Trophoblast cell (in vitro differentiated cells and primary cell): ENCODE measurements at regions not wholly inside any gene's neighbourhood (a gene's known extent, or its start where the extent isn't known, plus 50 kb on each side); places are given as distances from the start of the nearest gene placed in this dataset.

Source experiments
- DNase-seq, 2 donors: peaks; one replicate each; pipeline ENCODE4 v3.0.0-alpha.2; 2016
- H2AFZ ChIP-seq: 2 replicates; pipeline ENCODE4 v1.6.1; 2013; ENCODE audit warnings: low read length, moderate library complexity, mild to moderate bottlenecking; ENCODE audit not compliant: insufficient read depth, poor library complexity
- H2AK5ac ChIP-seq: 2 replicates; pipeline ENCODE4 v1.6.1; 2013; ENCODE audit warnings: mild to moderate bottlenecking, low read length
- H2BK120ac ChIP-seq: 2 replicates; pipeline ENCODE4 v1.6.1; 2013; ENCODE audit warnings: low read length, mild to moderate bottlenecking, moderate library complexity; ENCODE audit not compliant: insufficient read depth, poor library complexity
- H2BK12ac ChIP-seq: 2 replicates; pipeline ENCODE4 v1.6.1; 2013; ENCODE audit warnings: mild to moderate bottlenecking, low read length, moderate library complexity
- H2BK5ac ChIP-seq: 2 replicates; pipeline ENCODE4 v1.6.1; 2013; ENCODE audit warnings: low read length, low read depth, moderate library complexity, mild to moderate bottlenecking; ENCODE audit not compliant: poor library complexity
- H3K14ac ChIP-seq: 2 replicates; pipeline ENCODE4 v1.6.1; 2013; ENCODE audit warnings: mild to moderate bottlenecking, low read length
- H3K18ac ChIP-seq: 2 replicates; pipeline ENCODE4 v1.6.1; 2013; ENCODE audit warnings: mild to moderate bottlenecking, low read length
- H3K23ac ChIP-seq: 2 replicates; pipeline ENCODE4 v1.6.1; 2013; ENCODE audit warnings: low read length
- H3K27ac ChIP-seq: 2 replicates; pipeline ENCODE4 v1.5.1; 2013; ENCODE audit warnings: low read depth, mild to moderate bottlenecking, inconsistent platforms, low read length, moderate library complexity
- H3K27me3 ChIP-seq: 2 replicates; pipeline ENCODE4 v1.6.1; 2013; ENCODE audit warnings: inconsistent platforms, mild to moderate bottlenecking, low read length, moderate library complexity; ENCODE audit not compliant: insufficient read depth
- H3K36me3 ChIP-seq, 2 experiments: 1 replicate in 1 of 2; 2 replicates in 1 of 2; pipeline ENCODE4 v1.6.1; 2013; ENCODE audit warnings: low read length in 2 of 2, mild to moderate bottlenecking in 2 of 2, moderate library complexity in 1 of 2; ENCODE audit not compliant: insufficient read depth in 2 of 2, control insufficient read depth in 1 of 2
- H3K4ac ChIP-seq: 2 replicates; pipeline ENCODE4 v1.6.1; 2013; ENCODE audit warnings: low read depth, mild to moderate bottlenecking, low read length, moderate library complexity
- H3K4me1 ChIP-seq, 2 experiments: 1 replicate in 1 of 2; 2 replicates in 1 of 2; pipeline ENCODE4 v1.6.1; 2013; ENCODE audit warnings: low read length in 2 of 2, mild to moderate bottlenecking in 2 of 2, moderate library complexity in 1 of 2; ENCODE audit not compliant: insufficient read depth in 2 of 2, control insufficient read depth in 1 of 2
- H3K4me2 ChIP-seq: 2 replicates; pipeline ENCODE4 v1.6.1; 2013; ENCODE audit warnings: inconsistent platforms, mild to moderate bottlenecking, low read length, moderate library complexity
- H3K4me3 ChIP-seq: 2 replicates; pipeline ENCODE4 v1.5.1; 2013; ENCODE audit warnings: mild to moderate bottlenecking, low read depth, low read length, inconsistent platforms
- H3K79me1 ChIP-seq: one replicate; pipeline ENCODE4 v1.6.1; 2013; ENCODE audit warnings: low read length
- H3K79me2 ChIP-seq: 2 replicates; pipeline ENCODE4 v1.6.1; 2013; ENCODE audit warnings: low read length, mild to moderate bottlenecking; ENCODE audit not compliant: control insufficient read depth, insufficient read depth, poor library complexity
- H3K9ac ChIP-seq: 2 replicates; pipeline ENCODE4 v1.6.1; 2013; ENCODE audit warnings: mild to moderate bottlenecking, low read length
- H3K9me3 ChIP-seq: 2 replicates; pipeline ENCODE4 v1.6.1; 2013; ENCODE audit warnings: low read depth, mild to moderate bottlenecking, control low read depth, inconsistent platforms, low read length; ENCODE audit not compliant: insufficient read depth
- H4K12ac ChIP-seq: 2 replicates; pipeline ENCODE4 v1.6.1; 2013; ENCODE audit warnings: low read depth, mild to moderate bottlenecking, low read length, moderate library complexity
- H4K8ac ChIP-seq: 2 replicates; pipeline ENCODE4 v1.6.1; 2013; ENCODE audit warnings: low read depth, mild to moderate bottlenecking, low read length, moderate library complexity
- H4K91ac ChIP-seq: one replicate; pipeline ENCODE4 v1.6.1; 2013; ENCODE audit warnings: low read depth, mild to moderate bottlenecking, low read length, moderate library complexity
- WGBS: extraction: QIAGEN DNeasy Blood & Tissue Kit; methylation state at CpG from one replicate; pipeline ENCODE4 v1.1.7; 2013; ENCODE audit warnings: missing lambda C conversion rate; ENCODE audit not compliant: insufficient read length, insufficient coverage; ENCODE audit errors: extremely low coverage; 5-methylcytosine and 5-hydroxymethylcytosine counted together

- H3K4me1 ChIP-seq = no peaks in the 10 kb centered on the region
- no peak overlapping the region for H2BK120ac ChIP-seq
- H3K4me2 ChIP-seq = no peak overlapping the region
- H3K23ac ChIP-seq = no peak overlapping the region
- H3K18ac ChIP-seq = no peak overlapping the region
- no peak overlapping the region for H3K4me3 ChIP-seq
- no CpG with 5 or more reads among the region's 7 CpGs for WGBS
- H4K91ac ChIP-seq = no peak overlapping the region
- H3K9me3 ChIP-seq = no peaks in the 10 kb centered on the region
- no peak overlapping the region for H2AK5ac ChIP-seq
- no peak overlapping the region for H3K14ac ChIP-seq
- no peaks in the 10 kb centered on the region for H3K36me3 ChIP-seq
- H3K9ac ChIP-seq = no peak overlapping the region
- no peak overlapping the region for H3K4ac ChIP-seq
- H4K12ac ChIP-seq = no peak overlapping the region
- no peaks in the 10 kb centered on the region for H3K27me3 ChIP-seq
- no peak overlapping the region for H2AFZ ChIP-seq
- no peaks in the 10 kb centered on the region for H3K79me1 ChIP-seq
- H3K79me2 ChIP-seq = no peaks in the 10 kb centered on the region
- no peak overlapping the region for H3K27ac ChIP-seq
- H4K8ac ChIP-seq = no peak overlapping the region
- no peak overlapping the region for H2BK5ac ChIP-seq
- H2BK12ac ChIP-seq = no peak overlapping the region
- DNase-seq = no peak
These were observed 75.6 kb upstream of the BACE2 start for GRCh38 chr21:41092312-41092711.

DNA sequence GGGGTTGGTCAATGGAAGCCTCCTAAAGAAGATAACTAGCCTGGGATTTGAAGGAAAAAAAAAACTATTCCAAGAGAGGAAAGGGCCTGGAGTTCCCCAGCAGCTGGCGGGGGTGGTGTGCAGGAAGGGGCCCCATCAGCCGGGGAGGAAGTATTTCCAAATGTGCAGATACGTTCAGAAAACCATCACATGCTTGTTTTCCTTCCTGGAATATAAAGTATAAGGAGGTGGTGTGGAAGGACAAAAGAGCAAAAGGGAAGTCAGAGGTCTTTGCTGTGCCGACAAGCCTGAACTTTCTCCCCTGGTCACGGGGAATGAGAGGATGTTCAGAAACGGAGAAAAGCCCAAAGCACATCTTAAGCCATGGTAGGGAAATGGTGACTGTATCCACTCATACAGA, 72.0 kb upstream of the BACE2 start:
- Histone ChIP-seq H4K91ac (no peak overlapping the region), H2AFZ (no peak overlapping the region), H3K79me1 (peaks cover 2% of the 10 kb centered on the region), H3K4me3 (no peak overlapping the region), H3K4me2 (no peak overlapping the region), H3K18ac (no peak overlapping the region), H3K27me3 (no peaks in the 10 kb centered on the region), H3K14ac (no peak overlapping the region), H3K27ac (no peak overlapping the region), H3K4ac (no peak overlapping the region), H4K8ac (no peak overlapping the region), H3K4me1 (no peaks in the 10 kb centered on the region), H2AK5ac (no peak overlapping the region), H3K9ac (no peak overlapping the region), H2BK120ac (no peak overlapping the region), H4K12ac (no peak overlapping the region), H3K36me3 (no peaks in the 10 kb centered on the region), H2BK5ac (no peak overlapping the region), H3K79me2 (no peaks in the 10 kb centered on the region), H3K9me3 (no peaks in the 10 kb centered on the region), H2BK12ac (no peak overlapping the region), H3K23ac (no peak overlapping the region)
- no CpG with 5 or more reads among the region's 6 CpGs for WGBS
- no peak for DNase-seq

DNA sequence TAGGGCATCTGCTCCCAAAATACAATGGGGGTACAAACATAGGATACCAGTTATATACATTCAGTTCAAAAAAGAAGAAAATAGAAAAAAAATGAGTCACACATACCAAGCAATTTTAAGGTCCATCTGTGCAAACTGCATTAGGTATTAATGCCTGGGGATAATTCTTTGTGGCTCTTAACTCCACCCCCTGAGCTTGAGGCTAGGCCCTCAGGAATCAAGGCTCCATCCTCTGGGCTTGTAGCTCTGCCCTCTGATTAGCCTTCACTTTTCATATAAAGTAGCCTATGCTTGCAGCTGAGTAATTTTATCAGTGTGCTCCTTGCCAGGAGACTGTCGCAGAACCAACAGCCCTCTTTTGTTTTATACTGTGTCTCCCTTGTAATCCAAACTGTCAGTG, 69.9 kb upstream of the BACE2 start:
- no peak overlapping the region for H3K14ac ChIP-seq
- H3K36me3 ChIP-seq = no peaks in the 10 kb centered on the region
- no peak overlapping the region for H3K27ac ChIP-seq
- H3K9me3 ChIP-seq = no peaks in the 10 kb centered on the region
- no peak overlapping the region for H2AFZ ChIP-seq
- no peak overlapping the region for H3K4me3 ChIP-seq
- H2BK120ac ChIP-seq = no peak overlapping the region
- no peaks in the 10 kb centered on the region for H3K79me2 ChIP-seq
- no peak overlapping the region for H4K91ac ChIP-seq
- H2AK5ac ChIP-seq = no peak overlapping the region
- H3K79me1 ChIP-seq = peaks cover 2% of the 10 kb centered on the region
- no peaks in the 10 kb centered on the region for H3K27me3 ChIP-seq
- no peak overlapping the region for H2BK5ac ChIP-seq
- no peak overlapping the region for H3K18ac ChIP-seq
- no peak overlapping the region for H3K4ac ChIP-seq
- DNase-seq = peak in 1 of 2 donors; percentile 52
- no peak overlapping the region for H2BK12ac ChIP-seq
- WGBS = no CpG with 5 or more reads among the region's 1 CpG
- no peak overlapping the region for H3K9ac ChIP-seq
- H3K4me1 ChIP-seq = peaks cover 6 to 12% of the 10 kb centered on the region in 2 experiments
- H4K8ac ChIP-seq = no peak overlapping the region
- H3K4me2 ChIP-seq = no peak overlapping the region
- no peak overlapping the region for H4K12ac ChIP-seq
- H3K23ac ChIP-seq = no peak overlapping the region

DNA sequence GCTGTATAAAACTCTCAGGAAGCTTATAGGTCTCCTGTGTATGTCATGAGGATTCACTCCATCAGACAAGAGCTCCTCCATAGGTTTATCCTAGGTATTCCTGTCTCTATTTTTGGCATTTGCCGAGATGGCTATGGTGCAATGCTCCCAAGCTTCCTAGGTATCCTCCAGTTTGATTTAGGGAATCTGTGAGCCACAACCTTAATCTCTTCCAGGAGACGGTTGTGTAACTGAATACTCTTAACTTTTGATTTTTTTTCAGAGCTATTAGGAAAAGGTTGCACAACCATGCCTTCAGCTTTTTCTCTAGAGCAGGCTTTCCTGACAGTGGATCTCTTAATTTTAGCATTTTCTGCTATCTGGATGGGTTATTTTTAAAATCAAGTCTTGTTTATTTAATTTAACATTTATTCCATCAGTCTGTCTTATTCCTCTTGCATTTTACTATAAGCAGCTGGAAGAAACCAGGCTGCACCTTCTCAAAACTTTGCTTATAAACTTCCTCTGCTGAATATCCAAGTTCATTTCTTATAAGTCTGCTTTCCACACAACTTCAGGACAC, 69.4 kb upstream of the BACE2 start:
- no peak overlapping the region for H2BK5ac ChIP-seq
- no peak overlapping the region for H3K4ac ChIP-seq
- H4K91ac ChIP-seq = no peak overlapping the region
- H4K12ac ChIP-seq = no peak overlapping the region
- no peak overlapping the region for H3K4me3 ChIP-seq
- no peak overlapping the region for H2AK5ac ChIP-seq
- no peak overlapping the region for H2BK12ac ChIP-seq
- WGBS = no CpG with 5 or more reads among the region's 2 CpGs
- no peak overlapping the region for H3K18ac ChIP-seq
- H2AFZ ChIP-seq = no peak overlapping the region
- no peaks in the 10 kb centered on the region for H3K27me3 ChIP-seq
- H3K9me3 ChIP-seq = no peaks in the 10 kb centered on the region
- H3K4me2 ChIP-seq = no peak overlapping the region
- H3K79me1 ChIP-seq = peaks cover 2% of the 10 kb centered on the region
- H3K27ac ChIP-seq = no peak overlapping the region
- no peaks in the 10 kb centered on the region for H3K79me2 ChIP-seq
- peaks cover 6 to 12% of the 10 kb centered on the region in 2 experiments for H3K4me1 ChIP-seq
- peak; percentile 61 to 92 for DNase-seq
- H2BK120ac ChIP-seq = no peak overlapping the region
- no peak overlapping the region for H3K23ac ChIP-seq
- no peaks in the 10 kb centered on the region for H3K36me3 ChIP-seq
- no peak overlapping the region for H3K14ac ChIP-seq
- no peak overlapping the region for H3K9ac ChIP-seq
- no peak overlapping the region for H4K8ac ChIP-seq
